ENCODE measurements at regions not wholly inside any gene's neighbourhood (a gene's known extent, or its start where the extent isn't known, plus 50 kb on each side); places are given as distances from the start of the nearest gene placed in this dataset.

DNA sequence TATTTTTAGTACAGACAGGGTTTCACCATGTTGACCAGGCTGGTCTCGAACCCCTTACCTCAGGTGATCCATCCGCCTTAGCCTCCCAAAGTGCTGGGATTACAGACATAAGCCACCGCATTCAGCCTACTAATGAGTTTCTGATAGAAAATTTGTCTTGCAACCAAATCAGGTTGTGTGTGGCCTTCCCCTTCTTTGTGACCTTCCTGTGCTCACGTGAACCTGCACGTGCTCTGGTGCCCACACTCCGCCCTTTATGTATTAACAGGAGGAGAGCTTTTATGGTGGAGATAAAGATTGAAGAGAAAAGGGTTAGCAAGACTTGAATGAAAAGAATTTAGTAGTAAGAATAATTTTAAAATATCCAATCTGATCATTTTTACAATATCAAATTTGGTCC is 343.5 kb upstream of the TMEM132C start:
- no peak for TF ChIP-seq POLR2A (IDR thresholded peaks at IDR 0.05)
- TF ChIP-seq, protein P1, sequence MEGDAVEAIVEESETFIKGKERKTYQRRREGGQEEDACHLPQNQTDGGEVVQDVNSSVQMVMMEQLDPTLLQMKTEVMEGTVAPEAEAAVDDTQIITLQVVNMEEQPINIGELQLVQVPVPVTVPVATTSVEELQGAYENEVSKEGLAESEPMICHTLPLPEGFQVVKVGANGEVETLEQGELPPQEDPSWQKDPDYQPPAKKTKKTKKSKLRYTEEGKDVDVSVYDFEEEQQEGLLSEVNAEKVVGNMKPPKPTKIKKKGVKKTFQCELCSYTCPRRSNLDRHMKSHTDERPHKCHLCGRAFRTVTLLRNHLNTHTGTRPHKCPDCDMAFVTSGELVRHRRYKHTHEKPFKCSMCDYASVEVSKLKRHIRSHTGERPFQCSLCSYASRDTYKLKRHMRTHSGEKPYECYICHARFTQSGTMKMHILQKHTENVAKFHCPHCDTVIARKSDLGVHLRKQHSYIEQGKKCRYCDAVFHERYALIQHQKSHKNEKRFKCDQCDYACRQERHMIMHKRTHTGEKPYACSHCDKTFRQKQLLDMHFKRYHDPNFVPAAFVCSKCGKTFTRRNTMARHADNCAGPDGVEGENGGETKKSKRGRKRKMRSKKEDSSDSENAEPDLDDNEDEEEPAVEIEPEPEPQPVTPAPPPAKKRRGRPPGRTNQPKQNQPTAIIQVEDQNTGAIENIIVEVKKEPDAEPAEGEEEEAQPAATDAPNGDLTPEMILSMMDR (IDR thresholded peaks at IDR 0.05): no peak
